Heart left ventricle (tissue), 16 donors: ENCODE measurements at regions not wholly inside any gene's neighbourhood (a gene's known extent, or its start where the extent isn't known, plus 50 kb on each side); places are given as distances from the start of the nearest gene placed in this dataset.

Experiments used
- ATAC-seq, 4 donors: fragments of 200-7000 bp; cut with Tn5 transposase; one replicate each; pipeline ENCODE4 v1.9.1; 2020 to 2022; ENCODE audit warnings: moderate library complexity in 4 of 4, mild to moderate bottlenecking in 3 of 4, moderate number of reproducible peaks in 1 of 4
- DNase-seq, 5 donors: peaks; one replicate each; pipeline ENCODE4 v3.0.0-alpha.2; 2020
- H3K27ac ChIP-seq, 12 donors: fragments of 200-600 bp; sonication (generic) in 4 of 12; one replicate each; pipeline versions ENCODE4 v1.5.0 to v1.8.0; 2016 to 2022; ENCODE audit warnings: mild to moderate bottlenecking in 2 of 12
- H3K27me3 ChIP-seq, 9 donors: fragments of 200-600 bp; sonication (generic) in 2 of 9; one replicate each; pipeline versions ENCODE4 v1.5.1 to v1.8.0; 2016 to 2022; ENCODE audit warnings: mild to moderate bottlenecking in 3 of 9
- H3K36me3 ChIP-seq, 9 donors: fragments of 200-600 bp; sonication (generic) in 2 of 9; one replicate each; pipeline versions ENCODE4 v1.5.0 to v1.8.0; 2018 to 2022; ENCODE audit warnings: mild to moderate bottlenecking in 2 of 9
- H3K4me1 ChIP-seq, 12 donors: fragments of 200-600 bp; sonication (generic) in 4 of 12; one replicate each; pipeline versions ENCODE4 v1.5.0 to v1.8.0; 2016 to 2022; ENCODE audit warnings: mild to moderate bottlenecking in 3 of 12
- H3K4me3 ChIP-seq, 12 donors: fragments of 200-600 bp; sonication (generic) in 4 of 12; one replicate each; pipeline versions ENCODE4 v1.5.0 to v1.8.0; 2017 to 2022; ENCODE audit warnings: mild to moderate bottlenecking in 9 of 12, moderate library complexity in 4 of 12
- H3K9me3 ChIP-seq, 12 donors: fragments of 200-600 bp; sonication (generic) in 4 of 12; one replicate each; pipeline versions ENCODE4 v1.5.0 to v1.8.0; 2016 to 2022; ENCODE audit warnings: mild to moderate bottlenecking in 1 of 12
- POLR2A ChIP-seq, 2 donors: fragments of 450-650 bp; IDR thresholded peaks; one replicate each; pipeline ENCODE4 v1.6.1; 2017; ENCODE audit warnings: antibody characterized with exemption in 2 of 2, mild to moderate bottlenecking in 2 of 2, moderate library complexity in 2 of 2
- WGBS, 4 donors: extraction: QIAGEN DNeasy Blood & Tissue Kit in 2 of 4; methylation state at CpG; one replicate each; pipeline versions ENCODE4 v1.1.5 to v1.1.7; 2013 to 2018; 5-methylcytosine and 5-hydroxymethylcytosine counted together
- intact Hi-C, 10 donors: fragments of 100-400 bp; cut with DNase I; formaldehyde crosslinking; loops; one replicate each; pipeline versions ENCODE4 v1.11.1 to v1.14.2; 2022
- TF ChIP-seq, protein P1 (sequence below), 12 donors: fragments of 200-600 bp; sonication (generic) in 4 of 12; IDR thresholded peaks; one replicate each; pipeline versions ENCODE4 v1.5.0 to v1.8.0; 2018 to 2022; ENCODE audit warnings: antibody characterized with exemption in 12 of 12, mild to moderate bottlenecking in 5 of 12
- donor health status: ischemic (EF 13 %, LVEDD 7.1; RV severe dilation, severe dysfunction).
- donor health status: healthy with polysubstance abuse.
- donor health status: DM: no; HTN: yes; CAD: no.
- donor health status: DM: no; HTN: no; CAD: no.
- donor health status: ischemic (EF 25% LVEDD 6.9; RV normal size, moderate dysfunction).
- donor health status: ischemic (EF 25% LVEDD 5.7; RV mildly dilated, moderate dysfunction).
- donor health status: healthy.
- donor health status: DM: yes; HTN: yes; CAD: no.
- donor health status: ischemic (EF 35%, LVEDD 5.7; RV mildly dilated, moderate dysfunction).
- donor health status: nonischemic (EF 11% LVEDD 7.7; RV severe dilation, severe dysfunction).
- donor health status: DM: yes; HTN: yes; CAD: no.
- donor health status: PGD.
- donor health status: ischemic (EF 29% LVEDD 5.4; RV normal size, mild dysfunction).
- donor health status: nonischemic (EF 23%, LVEDD 6.1; RV moderate dilation, normal function).

DNA sequence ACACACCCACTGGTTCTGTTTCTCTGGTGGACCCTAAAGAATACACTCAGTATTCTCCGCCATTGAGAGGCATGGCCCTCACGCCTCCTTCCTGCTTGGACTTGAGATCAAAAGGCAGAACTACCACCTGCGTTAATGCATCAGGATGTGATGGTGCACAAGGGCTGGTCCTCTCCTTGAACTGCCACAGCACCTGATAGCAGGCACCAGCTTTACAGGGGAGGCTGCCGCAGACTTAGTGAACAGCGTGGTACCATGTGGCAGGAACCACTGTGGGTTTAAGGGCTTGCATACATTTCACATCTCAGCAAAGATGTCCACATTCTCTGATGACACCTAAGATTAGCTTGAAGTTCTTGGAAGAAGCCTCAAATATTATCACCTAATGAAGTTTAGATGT lies 208.7 kb downstream of the GADD45G start:
- H3K9me3 ChIP-seq = no peaks in the 10 kb centered on the region
- H3K4me1 ChIP-seq = peaks cover 0 to 33% (median 12%) of the 10 kb centered on the region in 12 donors
- intact Hi-C loops = loop anchor here in 1 of 10 donors (10.0 kb wide), 1 partner anchor 209 kb away; the partner anchor contains the start of gene GADD45G
- H3K36me3 ChIP-seq = no peaks in the 10 kb centered on the region
- H3K27ac ChIP-seq = no peak overlapping the region
- TF ChIP-seq, protein P1, sequence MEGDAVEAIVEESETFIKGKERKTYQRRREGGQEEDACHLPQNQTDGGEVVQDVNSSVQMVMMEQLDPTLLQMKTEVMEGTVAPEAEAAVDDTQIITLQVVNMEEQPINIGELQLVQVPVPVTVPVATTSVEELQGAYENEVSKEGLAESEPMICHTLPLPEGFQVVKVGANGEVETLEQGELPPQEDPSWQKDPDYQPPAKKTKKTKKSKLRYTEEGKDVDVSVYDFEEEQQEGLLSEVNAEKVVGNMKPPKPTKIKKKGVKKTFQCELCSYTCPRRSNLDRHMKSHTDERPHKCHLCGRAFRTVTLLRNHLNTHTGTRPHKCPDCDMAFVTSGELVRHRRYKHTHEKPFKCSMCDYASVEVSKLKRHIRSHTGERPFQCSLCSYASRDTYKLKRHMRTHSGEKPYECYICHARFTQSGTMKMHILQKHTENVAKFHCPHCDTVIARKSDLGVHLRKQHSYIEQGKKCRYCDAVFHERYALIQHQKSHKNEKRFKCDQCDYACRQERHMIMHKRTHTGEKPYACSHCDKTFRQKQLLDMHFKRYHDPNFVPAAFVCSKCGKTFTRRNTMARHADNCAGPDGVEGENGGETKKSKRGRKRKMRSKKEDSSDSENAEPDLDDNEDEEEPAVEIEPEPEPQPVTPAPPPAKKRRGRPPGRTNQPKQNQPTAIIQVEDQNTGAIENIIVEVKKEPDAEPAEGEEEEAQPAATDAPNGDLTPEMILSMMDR (IDR thresholded peaks at IDR 0.05) = no peak
- no peak for TF ChIP-seq POLR2A (IDR thresholded peaks at IDR 0.05)
- no peak for DNase-seq
- WGBS, 4 donors = 91 to 100% (median 94%) methylated on average over 4 to 5 of the region's 5 CpGs
- peaks cover 0 to 8% (median 0%) of the 10 kb centered on the region in 9 donors for H3K27me3 ChIP-seq
- H3K4me3 ChIP-seq = no peak overlapping the region
- no peak for ATAC-seq

DNA sequence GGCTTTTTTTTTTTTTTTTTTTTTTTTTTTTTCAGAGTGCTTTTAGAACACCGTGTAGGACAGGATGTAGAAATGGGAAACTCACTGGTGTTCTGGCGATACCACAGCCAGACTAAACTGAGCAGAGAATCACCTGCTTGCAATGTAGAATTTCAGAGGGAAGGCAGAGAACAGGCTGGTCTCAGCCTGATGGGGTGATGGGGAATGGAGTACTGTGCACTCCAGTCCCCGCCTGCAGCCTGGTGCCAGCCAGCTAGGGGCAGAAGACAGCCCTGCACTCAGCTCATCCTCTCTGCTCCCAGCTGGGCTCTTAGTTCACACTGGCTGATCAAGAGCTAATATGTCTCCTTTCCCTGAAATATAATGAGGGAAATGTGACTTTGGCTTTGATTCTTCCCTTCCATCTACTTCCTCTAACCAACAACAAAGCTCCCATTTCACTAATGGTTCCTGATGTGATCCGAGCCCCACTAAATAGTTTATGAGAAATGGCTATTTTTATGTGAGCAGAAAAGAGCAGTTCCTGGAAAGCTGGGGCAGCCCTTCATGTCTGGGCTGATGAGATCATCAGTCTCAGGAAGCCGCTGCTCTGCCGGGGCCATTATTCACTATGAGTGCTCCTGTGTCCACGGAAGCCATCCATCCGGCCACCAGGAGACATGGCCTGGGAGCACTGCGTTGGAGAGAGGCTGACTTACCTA lies 209.7 kb downstream of the GADD45G start:
- Histone ChIP-seq H3K36me3 (no peaks in the 10 kb centered on the region), H3K27me3 (peaks cover 0 to 8% (median 0%) of the 10 kb centered on the region in 9 donors), H3K9me3 (no peaks in the 10 kb centered on the region), H3K4me1 (peaks cover 0 to 33% (median 12%) of the 10 kb centered on the region in 12 donors), H3K27ac (peak overlapping the region in 1 of 12 donors; percentile 67), H3K4me3 (no peak overlapping the region)
- ATAC-seq (peak in 3 of 4 donors; percentile 37 to 67 (median 59)), DNase-seq (peak in 1 of 5 donors; percentile 50)
- intact Hi-C loops = loop anchor here in 1 of 10 donors (10.0 kb wide), 1 partner anchor 210 kb away; the partner anchor contains the start of gene GADD45G
- 23 to 55% (median 51%) methylated on average over 9 of the region's 9 CpGs for WGBS, 4 donors
- TF ChIP-seq POLR2A (IDR thresholded peaks at IDR 0.05) = no peak
- TF ChIP-seq, protein P1 (IDR thresholded peaks at IDR 0.05) = no peak

DNA sequence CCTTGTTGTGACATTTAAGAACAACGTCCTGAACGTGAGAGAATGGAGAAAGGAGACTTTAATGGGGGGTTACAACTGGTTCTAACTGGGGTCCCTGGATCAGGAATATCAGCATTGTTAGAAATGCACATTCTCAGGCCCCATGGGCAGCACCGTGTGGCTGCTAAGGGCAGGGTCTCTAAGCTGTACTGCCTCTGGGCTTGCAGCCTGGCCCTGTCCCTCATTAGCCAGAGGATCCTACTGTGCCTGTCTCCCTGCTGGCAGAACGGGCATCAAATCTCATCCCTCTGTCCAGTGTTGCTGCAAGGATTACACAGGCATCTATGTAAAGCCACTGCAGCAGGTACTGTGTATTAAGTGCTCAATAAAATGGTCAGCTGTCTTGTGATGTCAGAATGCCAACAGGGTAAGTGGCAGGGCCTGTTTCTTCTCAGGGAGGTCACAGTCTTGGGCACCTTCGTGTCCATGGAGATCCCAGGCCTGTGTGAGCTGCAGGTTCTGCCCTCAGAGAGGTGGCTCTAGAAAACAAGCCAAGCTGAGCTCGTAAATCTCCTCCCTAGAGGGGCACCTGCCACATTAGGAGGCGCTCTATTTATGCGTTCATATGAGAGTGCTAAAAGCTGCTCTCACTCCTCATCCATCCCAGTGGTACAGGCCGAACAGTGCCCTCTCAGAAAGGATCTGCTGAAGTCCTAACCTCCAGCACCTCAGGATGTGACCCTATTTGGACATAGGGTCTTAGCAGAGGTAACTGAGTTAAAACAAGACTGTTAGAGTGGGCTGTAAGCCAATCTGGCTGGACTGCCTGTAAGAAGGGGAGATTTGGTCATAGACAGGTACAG lies 210.5 kb downstream of the GADD45G start:
- Histone ChIP-seq H3K4me1 (peaks cover 0 to 29% (median 12%) of the 10 kb centered on the region in 12 donors), H3K9me3 (no peaks in the 10 kb centered on the region), H3K4me3 (no peak overlapping the region), H3K27ac (peak overlapping the region in 1 of 12 donors; percentile 67), H3K36me3 (no peaks in the 10 kb centered on the region), H3K27me3 (peaks cover 0 to 8% (median 0%) of the 10 kb centered on the region in 9 donors)
- DNase-seq (no peak), ATAC-seq (no peak)
- intact Hi-C loops = loop anchor here in 1 of 10 donors (10.0 kb wide), 1 partner anchor 210 kb away; the partner anchor contains the start of gene GADD45G
- WGBS, 4 donors = 83 to 86% (median 84%) methylated on average over 7 to 9 of the region's 9 CpGs
- TF ChIP-seq, protein P1 (IDR thresholded peaks at IDR 0.05) = no peak
- no peak for TF ChIP-seq POLR2A (IDR thresholded peaks at IDR 0.05)
